T-helper 2 cell treated with Interferon-gamma antibody and Interleukin-4, amounts not matched to agents 5 μg/mL and 100 μg/mL, for 36 hours (primary cell): ENCODE measurements at regions not wholly inside any gene's neighbourhood (a gene's known extent, or its start where the extent isn't known, plus 50 kb on each side); places are given as distances from the start of the nearest gene placed in this dataset.
"Not testable (repeated sequence)": the region's sequence is repeated elsewhere in the genome, so short reads cannot be mapped to it uniquely, and the experiment has no call there.

Experiments
- DNase-seq: peaks from one replicate; pipeline ENCODE4 v3.0.0; 2021; ENCODE audit warnings: low spot score
- H3K27ac Mint-ChIP-seq: one replicate; pipeline ENCODE4 v1.8.0; 2021; ENCODE audit warnings: mild to moderate bottlenecking, mixed read lengths
- H3K27me3 Mint-ChIP-seq: one replicate; pipeline ENCODE4 v1.8.0; 2021; ENCODE audit warnings: low read depth, mixed read lengths
- H3K36me3 Mint-ChIP-seq: one replicate; pipeline ENCODE4 v1.8.0; 2021; ENCODE audit warnings: low read depth, mixed read lengths
- H3K4me1 Mint-ChIP-seq: one replicate; pipeline ENCODE4 v1.8.0; 2021; ENCODE audit warnings: low read depth, mixed read lengths
- H3K4me3 Mint-ChIP-seq: one replicate; pipeline ENCODE4 v1.8.0; 2022; ENCODE audit warnings: mild to moderate bottlenecking, moderate library complexity, mixed read lengths
- H3K9me3 Mint-ChIP-seq: one replicate; pipeline ENCODE4 v1.8.0; 2021; ENCODE audit warnings: mixed read lengths

DNA sequence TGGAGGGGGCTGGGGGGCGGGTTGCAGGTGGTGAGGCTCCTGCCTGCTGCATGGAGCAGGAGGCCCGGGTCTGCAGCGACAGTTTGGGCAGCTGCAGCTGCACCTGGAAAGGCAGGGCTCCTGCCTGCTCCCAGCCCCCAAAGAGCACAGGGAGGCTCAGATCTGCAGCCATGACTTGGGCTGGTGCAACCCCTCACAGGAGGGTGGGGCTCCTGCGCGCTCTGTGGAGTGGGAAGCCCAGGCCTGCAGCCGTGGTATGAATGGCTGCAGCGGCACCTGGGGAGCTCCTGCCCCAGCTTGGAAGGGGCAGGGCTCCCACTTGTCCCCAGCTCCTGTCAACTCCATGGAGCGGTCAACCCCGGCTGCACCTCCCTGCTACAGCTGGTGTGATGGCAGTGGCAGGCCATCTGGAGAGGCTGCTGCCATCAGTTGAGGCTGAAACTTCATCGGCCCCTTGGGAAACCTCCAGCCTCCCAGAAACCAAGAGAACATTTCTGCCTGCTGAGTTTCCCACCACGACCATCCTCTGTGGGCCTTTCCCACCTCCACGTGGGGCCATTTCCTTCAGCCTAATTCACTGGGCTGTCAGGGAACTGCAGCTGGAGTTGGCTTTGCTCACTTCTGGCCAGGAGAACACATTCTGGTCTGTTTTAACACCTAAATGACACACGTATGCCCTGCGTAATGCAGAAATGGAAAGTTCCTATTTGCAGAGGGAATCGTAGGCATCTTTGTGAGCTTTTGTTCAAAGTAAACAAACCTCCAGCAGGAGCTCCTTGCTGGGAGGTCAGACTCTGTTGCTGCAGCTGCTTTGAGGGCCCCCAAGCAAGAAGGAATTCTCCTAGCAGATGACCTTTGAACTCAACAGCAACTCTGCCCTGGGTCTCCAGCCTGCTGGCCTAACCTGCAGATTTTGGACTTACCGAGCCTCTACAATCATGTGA, 429.0 kb downstream of the PREX1 start:
- peaks cover 2% of the 10 kb centered on the region for H3K9me3 Mint-ChIP-seq
- H3K4me3 Mint-ChIP-seq: no peak overlapping the region
- H3K27me3 Mint-ChIP-seq: no peaks in the 10 kb centered on the region
- DNase-seq: no peak
- no peaks in the 10 kb centered on the region for H3K4me1 Mint-ChIP-seq
- no peak overlapping the region for H3K27ac Mint-ChIP-seq
- H3K36me3 Mint-ChIP-seq: no peaks in the 10 kb centered on the region

DNA sequence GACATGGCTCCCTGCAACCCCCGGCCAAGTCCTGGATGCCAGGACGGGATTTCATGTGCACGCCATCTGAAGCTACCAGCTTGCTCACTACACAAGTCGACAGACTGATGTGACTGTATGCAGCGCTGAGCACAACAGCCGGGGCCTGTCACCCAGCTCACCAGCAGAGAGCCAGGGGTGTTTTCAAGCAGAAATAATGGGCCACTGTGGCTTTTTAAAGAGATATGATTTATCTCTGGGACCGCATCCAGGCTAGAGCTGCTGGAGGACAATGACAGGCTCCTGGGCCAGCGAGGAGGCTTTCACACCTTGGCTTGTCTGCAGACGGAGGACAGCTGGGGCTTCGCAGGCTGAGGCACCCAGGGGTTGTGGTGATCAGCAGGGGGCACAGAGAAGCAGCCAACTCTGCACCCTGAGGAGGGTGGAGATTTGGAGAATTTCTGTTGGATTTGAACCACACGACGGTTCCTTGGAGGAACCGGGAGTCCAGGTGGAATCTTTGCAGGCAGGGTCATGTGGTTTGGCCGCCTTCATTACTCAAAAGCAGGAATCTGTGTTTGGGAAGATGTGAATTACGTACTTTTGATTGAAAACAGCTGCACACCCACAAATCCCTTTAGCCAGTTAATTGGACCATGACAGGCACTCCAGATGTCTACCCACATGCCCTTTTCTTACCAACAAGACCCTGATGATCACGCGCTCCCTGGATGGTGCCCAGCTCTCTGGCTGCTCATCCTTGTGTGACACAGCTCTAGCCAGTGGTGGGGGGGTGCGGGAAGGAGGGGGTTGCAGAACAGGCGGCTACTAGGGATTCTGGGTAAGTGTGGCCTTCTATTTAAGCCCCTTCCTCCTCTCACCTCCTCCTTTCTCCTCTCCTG, 430.6 kb downstream of the PREX1 start:
- H3K27ac Mint-ChIP-seq, DNase-seq, H3K4me1 Mint-ChIP-seq, H3K27me3 Mint-ChIP-seq, H3K9me3 Mint-ChIP-seq, H3K36me3 Mint-ChIP-seq, H3K4me3 Mint-ChIP-seq: not testable (repeated sequence)

GRCh38 chr20:48395816-48396546, 431.8 kb downstream of the PREX1 start:
- Mint-ChIP-seq H3K36me3 (no peaks in the 10 kb centered on the region), H3K4me1 (no peaks in the 10 kb centered on the region), H3K27me3 (no peaks in the 10 kb centered on the region), H3K27ac (no peak overlapping the region), H3K4me3 (no peak overlapping the region), H3K9me3 (peaks cover 15% of the 10 kb centered on the region)
- no peak for DNase-seq

GRCh38 chr20:48394415-48395081, 433.3 kb downstream of the PREX1 start:
- no peaks in the 10 kb centered on the region for H3K27me3 Mint-ChIP-seq
- peaks cover 15% of the 10 kb centered on the region for H3K9me3 Mint-ChIP-seq
- H3K36me3 Mint-ChIP-seq: no peaks in the 10 kb centered on the region
- no peak overlapping the region for H3K4me3 Mint-ChIP-seq
- H3K4me1 Mint-ChIP-seq: no peaks in the 10 kb centered on the region
- DNase-seq: no peak
- H3K27ac Mint-ChIP-seq: no peak overlapping the region

GRCh38 chr20:48393737-48394314, 434.0 kb downstream of the PREX1 start:
- H3K27me3 Mint-ChIP-seq: no peaks in the 10 kb centered on the region
- no peak overlapping the region for H3K27ac Mint-ChIP-seq
- no peak overlapping the region for H3K4me3 Mint-ChIP-seq
- no peaks in the 10 kb centered on the region for H3K36me3 Mint-ChIP-seq
- no peaks in the 10 kb centered on the region for H3K4me1 Mint-ChIP-seq
- DNase-seq: no peak
- H3K9me3 Mint-ChIP-seq: peaks cover 15% of the 10 kb centered on the region

GRCh38 chr20:48393311-48393685, 434.5 kb downstream of the PREX1 start:
- DNase-seq: no peak
- no peaks in the 10 kb centered on the region for H3K36me3 Mint-ChIP-seq
- H3K9me3 Mint-ChIP-seq: peaks cover 15% of the 10 kb centered on the region
- H3K27ac Mint-ChIP-seq: no peak overlapping the region
- no peaks in the 10 kb centered on the region for H3K4me1 Mint-ChIP-seq
- H3K4me3 Mint-ChIP-seq: no peak overlapping the region
- H3K27me3 Mint-ChIP-seq: no peaks in the 10 kb centered on the region

DNA sequence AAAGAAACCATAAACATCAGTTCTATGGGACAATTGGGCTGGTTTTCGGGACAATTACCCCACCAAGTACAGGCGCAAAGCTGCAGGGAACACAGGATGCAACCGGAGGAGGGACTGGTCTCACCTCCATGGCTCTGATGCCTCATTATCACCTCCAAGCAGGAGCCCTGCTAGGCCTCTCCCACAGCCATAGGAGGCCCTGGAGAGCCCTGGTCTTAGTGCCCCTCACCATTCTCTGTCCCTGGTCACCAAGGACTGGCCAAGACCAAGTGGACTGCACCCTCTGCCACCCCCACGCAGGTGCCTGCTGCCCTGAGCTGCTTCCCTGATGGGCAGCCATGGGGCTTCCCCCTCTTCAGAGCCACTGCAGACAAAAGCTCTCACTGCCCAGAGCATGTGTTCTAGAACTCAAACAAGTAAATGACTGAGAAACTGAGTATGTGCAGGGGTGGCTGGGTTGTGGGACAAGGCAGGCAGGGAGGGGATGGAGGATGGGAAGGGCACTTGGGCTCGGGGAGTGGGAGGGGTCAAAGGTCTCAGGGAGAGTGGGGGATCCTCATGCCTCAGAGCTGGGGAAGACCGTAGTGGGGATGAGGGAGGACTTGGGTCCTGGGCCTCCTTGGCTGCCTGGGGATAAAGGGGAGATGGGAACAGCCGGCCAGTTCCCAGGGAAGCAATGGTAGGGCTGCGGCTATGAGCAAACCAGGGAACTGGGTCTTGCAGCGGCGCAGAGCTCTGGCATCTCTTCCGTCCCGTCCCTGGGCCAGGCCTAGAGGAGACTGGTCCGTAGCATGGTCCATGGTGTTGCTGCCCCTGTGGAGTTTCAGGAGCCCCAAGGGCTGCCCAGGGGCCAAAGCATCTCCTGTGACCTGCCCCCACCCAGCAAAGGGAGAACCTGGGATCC, 435.1 kb downstream of the PREX1 start:
- H3K4me1 Mint-ChIP-seq: no peaks in the 10 kb centered on the region
- no peak overlapping the region for H3K27ac Mint-ChIP-seq
- no peaks in the 10 kb centered on the region for H3K27me3 Mint-ChIP-seq
- peaks cover 15% of the 10 kb centered on the region for H3K9me3 Mint-ChIP-seq
- DNase-seq: no peak
- H3K4me3 Mint-ChIP-seq: no peak overlapping the region
- H3K36me3 Mint-ChIP-seq: no peaks in the 10 kb centered on the region

GRCh38 chr20:48390981-48391380, 436.8 kb downstream of the PREX1 start:
- no peak for DNase-seq
- no peak overlapping the region for H3K27ac Mint-ChIP-seq
- no peaks in the 10 kb centered on the region for H3K36me3 Mint-ChIP-seq
- H3K4me1 Mint-ChIP-seq: no peaks in the 10 kb centered on the region
- H3K27me3 Mint-ChIP-seq: no peaks in the 10 kb centered on the region
- no peak overlapping the region for H3K4me3 Mint-ChIP-seq
- peaks cover 15% of the 10 kb centered on the region for H3K9me3 Mint-ChIP-seq

DNA sequence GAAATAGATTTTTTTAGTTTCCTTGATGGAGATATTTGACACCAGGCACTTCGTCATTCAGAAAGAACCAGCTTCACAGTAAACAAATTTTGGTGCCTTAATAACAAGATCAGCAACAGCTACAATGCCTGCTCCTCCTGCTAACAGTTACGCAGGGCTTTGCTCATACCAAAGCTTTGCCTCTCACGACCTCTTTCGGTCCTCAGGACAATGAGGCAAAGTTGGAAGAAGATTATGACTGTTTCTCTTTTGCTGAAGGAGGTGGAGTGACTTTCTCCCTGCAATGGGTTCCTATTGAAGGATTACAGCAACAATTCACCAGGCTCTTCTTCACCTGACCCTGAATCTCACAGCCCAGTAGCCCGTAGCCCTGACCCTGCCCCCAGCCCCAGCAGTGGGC, 440.1 kb downstream of the PREX1 start:
- Mint-ChIP-seq H3K4me3 (no peak overlapping the region), H3K9me3 (peaks cover 7% of the 10 kb centered on the region), H3K27ac (no peak overlapping the region), H3K36me3 (no peaks in the 10 kb centered on the region), H3K27me3 (no peaks in the 10 kb centered on the region), H3K4me1 (no peaks in the 10 kb centered on the region)
- no peak for DNase-seq

- DNase-seq: no peak
- H3K9me3 Mint-ChIP-seq: no peaks in the 10 kb centered on the region
- H3K27ac Mint-ChIP-seq: no peak overlapping the region
- no peaks in the 10 kb centered on the region for H3K4me1 Mint-ChIP-seq
- H3K36me3 Mint-ChIP-seq: no peaks in the 10 kb centered on the region
- no peak overlapping the region for H3K4me3 Mint-ChIP-seq
- no peaks in the 10 kb centered on the region for H3K27me3 Mint-ChIP-seq
Observed at GRCh38 chr20:48385527-48385926, 442.3 kb downstream of the PREX1 start.

GRCh38 chr20:48385114-48385513, 442.7 kb downstream of the PREX1 start:
- Mint-ChIP-seq H3K4me3 (no peak overlapping the region), H3K27me3 (no peaks in the 10 kb centered on the region), H3K36me3 (no peaks in the 10 kb centered on the region), H3K27ac (no peak overlapping the region), H3K9me3 (no peaks in the 10 kb centered on the region), H3K4me1 (no peaks in the 10 kb centered on the region)
- DNase-seq: no peak

DNA sequence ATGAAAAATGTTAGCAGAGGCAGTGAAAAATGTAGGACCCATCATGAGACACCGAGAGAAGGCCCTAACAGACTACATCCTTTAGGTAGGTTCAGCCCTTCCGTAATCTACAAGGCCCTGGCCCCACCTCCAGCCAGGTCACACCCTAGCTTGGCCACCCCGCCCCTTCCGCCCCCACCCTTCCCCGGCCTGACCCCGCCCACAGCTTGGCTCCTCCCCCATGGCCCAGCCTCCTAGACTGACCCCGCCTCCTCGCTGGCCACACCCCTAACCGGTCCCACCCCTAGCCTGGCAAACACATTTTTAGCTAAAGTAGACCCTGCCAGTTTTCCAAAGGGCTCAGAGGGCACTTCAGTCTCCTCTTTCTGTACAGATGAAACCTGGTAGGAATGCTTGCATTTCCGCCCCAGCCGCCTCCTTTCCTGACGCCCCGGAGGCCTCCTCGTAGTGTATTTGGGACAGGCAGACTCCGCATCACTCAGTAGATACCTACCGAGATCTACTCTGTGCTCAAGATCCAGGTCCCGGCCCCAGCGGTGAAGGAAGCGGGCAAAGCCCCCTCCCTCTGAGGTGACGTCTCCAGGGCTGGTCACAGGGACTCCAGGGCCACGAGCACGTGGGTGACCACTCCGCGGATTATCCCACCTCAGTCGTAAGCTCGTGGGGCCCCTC, 443.5 kb downstream of the PREX1 start:
- no peaks in the 10 kb centered on the region for H3K27me3 Mint-ChIP-seq
- H3K4me3 Mint-ChIP-seq: no peak overlapping the region
- DNase-seq: no peak
- H3K36me3 Mint-ChIP-seq: no peaks in the 10 kb centered on the region
- H3K4me1 Mint-ChIP-seq: no peaks in the 10 kb centered on the region
- H3K9me3 Mint-ChIP-seq: no peaks in the 10 kb centered on the region
- no peak overlapping the region for H3K27ac Mint-ChIP-seq
